NCI-H748 (cell line): ENCODE measurements at regions not wholly inside any gene's neighbourhood (a gene's known extent, or its start where the extent isn't known, plus 50 kb on each side); places are given as distances from the start of the nearest gene placed in this dataset.
"Not testable (repeated sequence)": the region's sequence is repeated elsewhere in the genome, so short reads cannot be mapped to it uniquely, and the experiment has no call there.

Experiments used
- DNase-seq: peaks from one replicate; lab custom pipeline; 2025; ENCODE audit not compliant: unreplicated experiment; lab: John Stamatoyannopoulos, UW

DNA sequence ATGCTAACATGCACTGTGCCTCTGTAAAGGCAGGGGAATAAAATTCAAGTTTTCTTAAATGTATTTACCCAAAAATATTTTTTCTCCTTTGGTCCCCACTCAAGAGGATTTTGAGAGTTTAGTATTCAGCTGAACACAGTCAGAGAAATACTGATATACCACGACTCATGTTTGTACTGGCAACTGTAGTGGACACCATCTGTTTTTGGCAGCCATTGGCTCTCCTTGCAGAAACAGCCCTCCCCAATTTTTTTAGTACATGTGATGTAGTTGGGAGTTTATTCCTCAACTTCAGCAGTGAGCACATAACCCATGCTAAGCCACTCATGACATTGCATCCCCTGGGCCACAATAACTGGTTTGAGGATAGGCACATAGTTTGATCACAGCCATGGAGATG lies 154.8 kb upstream of the POU3F1 start:
- DNase-seq, result no peak

DNA sequence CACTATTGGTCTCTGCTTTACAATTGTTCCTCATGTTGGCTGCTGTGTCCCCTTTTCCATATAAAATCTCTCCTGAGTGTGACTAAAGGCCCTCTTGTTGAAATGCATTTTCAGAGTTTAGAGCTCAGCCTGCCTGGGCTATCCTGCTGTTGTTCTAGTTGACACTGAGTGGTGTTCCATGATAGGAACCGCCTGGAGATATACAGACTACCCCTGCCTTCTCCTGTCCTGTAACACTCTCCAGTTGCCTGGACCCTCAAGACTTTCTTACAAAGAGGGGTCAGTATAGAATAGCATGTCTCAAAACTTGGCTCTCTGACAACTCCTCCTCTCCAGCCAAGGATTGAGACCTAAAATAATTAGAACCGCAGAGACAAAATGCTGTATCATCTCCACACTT lies 152.0 kb upstream of the POU3F1 start:
- no peak for DNase-seq

- no peak for DNase-seq
These were observed 151.5 kb upstream of the POU3F1 start for GRCh38 chr1:38198099-38198498.

GRCh38 chr1:38197312-38198061 lies 150.9 kb upstream of the POU3F1 start:
- DNase-seq, result no peak

- no peak for DNase-seq
These were observed 147.9 kb upstream of the POU3F1 start for GRCh38 chr1:38194472-38194871.

DNA sequence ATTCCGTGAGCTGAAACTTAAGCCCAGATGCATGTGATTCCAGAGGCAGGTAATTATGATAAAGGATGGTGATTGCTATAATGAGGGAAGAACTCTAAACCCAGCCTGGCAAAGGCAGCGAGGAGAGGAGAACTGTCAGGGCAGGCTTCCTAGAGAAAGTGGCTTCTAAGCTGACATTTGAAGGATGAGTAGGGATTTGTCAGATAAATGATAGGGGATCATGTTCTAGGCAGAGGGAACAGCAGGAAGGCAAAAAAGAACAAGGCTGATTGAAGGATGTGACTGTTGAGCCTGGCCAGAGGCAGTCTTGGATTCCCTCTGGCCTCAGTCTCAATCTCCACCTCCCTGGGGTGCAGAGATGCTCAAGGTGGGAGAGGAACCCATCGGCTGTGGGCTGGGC lies 146.4 kb upstream of the POU3F1 start:
- no peak for DNase-seq

DNA sequence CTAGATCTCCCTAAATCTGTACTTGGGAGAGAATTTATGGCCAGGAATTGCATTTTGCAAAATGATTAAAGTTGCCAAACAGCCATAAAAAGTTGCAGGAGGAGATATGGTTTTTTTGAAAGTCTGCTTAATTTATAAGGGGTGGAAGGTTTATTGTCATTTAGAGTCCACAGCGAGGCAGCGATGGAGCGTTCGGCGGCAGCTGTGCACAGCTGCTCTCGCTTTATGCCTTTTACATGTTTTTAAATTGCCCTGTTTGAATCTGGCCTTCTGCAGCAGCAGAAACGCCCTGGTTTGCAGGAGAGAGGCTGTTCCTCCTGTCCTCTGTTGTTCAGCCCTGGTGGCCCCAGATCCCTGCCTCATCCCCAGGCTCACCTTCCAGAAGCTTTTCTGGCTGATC lies 144.9 kb upstream of the POU3F1 start:
- no peak for DNase-seq

DNA sequence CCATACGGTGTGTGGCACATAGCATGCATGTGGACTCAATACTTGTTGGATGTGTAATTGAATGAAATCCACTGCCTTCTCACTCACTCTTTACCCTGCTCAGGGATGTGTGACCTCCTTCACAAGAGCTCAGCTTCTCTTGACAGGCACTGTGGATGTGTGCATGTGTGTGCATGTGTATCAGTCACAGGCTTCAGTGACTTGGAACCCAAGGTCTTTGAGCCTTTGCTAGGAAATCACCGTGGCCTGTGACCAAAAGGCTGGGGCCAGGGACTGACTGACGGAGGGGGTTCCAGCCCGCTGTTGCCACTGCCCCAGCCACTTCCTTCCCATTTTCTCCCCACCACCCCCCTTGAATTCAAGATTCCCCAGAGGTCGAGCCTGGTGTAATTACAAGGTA lies 144.4 kb upstream of the POU3F1 start:
- DNase-seq, result no peak

- DNase-seq, result no peak
These were observed 141.0 kb upstream of the POU3F1 start for GRCh38 chr1:38187552-38187951.

- no peak for DNase-seq
These were observed 140.0 kb upstream of the POU3F1 start for GRCh38 chr1:38186566-38186965.

DNA sequence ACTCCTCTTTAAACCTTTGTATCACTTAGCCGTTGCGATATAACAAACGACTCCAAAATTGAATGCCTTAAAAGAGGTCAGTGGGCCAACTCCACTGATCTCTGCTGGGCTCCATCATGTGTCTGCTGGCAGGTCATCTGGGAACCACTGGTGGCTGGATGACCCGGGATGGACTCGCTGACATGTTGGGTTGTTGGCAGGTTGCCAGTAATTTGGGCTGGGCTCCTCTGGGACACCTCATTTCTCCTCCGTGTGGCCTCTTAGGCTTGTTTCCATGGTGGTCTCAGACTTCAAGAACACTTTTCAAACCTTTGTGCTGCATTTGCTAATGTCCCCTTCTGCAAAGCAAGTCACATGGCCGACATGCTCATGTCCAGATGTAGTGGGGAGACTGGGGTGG lies 139.3 kb upstream of the POU3F1 start:
- DNase-seq, result no peak

DNA sequence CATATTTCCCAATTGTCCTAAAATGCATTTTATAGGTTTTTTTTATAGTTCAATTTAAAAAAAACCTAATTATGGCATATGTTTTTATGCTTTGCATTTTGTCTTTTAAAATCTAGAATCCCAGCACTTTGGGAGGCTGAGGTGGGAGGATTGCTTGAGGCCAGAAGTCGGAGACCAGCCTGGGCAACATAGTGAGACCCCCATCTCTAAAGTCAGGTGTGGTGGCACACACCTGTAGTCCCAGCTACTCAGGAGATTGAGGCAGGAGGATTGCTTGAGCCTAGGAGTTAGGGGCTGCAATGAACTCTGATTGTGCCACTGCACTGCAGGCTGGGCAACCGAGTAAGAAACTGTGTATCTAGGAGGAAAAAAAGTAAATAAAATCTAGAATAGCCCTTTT lies 137.2 kb upstream of the POU3F1 start:
- DNase-seq, result no peak

- no peak for DNase-seq
These were observed 136.5 kb upstream of the POU3F1 start for GRCh38 chr1:38183096-38183495.

DNA sequence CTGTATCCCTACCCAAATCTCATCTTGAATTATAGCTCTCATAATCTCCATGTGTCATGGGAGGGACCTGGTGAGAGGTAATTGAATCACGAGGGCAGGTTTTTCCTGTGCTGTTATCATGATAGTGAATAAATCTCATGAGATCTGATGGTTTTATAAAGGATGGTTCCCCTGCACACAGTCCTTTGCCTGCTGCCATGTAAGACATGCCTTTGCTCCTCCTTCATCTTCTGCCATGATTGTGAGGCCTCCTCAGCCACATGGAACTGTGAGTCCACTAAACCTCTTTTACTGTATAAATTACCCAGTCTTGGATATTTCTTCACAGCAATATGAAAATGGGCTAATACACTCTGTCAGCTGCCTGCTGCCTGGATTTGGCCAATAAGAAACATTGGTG lies 133.8 kb upstream of the POU3F1 start:
- DNase-seq, result not testable (repeated sequence)

- no peak for DNase-seq
These were observed 132.9 kb upstream of the POU3F1 start for GRCh38 chr1:38179483-38179882.

DNA sequence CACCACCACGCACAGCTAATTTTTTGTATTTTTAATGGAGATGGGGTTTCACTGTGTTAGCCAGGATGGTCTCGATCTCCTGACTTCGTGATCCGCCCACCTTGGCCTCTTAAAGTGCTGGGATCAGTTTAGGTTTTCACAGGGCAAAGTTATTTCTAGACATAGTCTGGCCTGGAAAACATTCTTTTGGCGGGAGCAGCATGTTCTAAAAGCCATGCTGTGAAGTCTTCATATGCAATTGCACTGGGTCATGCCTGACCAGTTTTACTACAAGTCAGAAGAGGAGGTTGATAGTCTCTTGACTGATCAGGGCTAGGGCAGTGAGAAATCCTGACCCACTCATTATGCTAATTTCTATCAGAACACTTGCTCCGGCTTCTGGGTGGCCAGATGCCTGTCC lies 131.6 kb upstream of the POU3F1 start:
- no peak for DNase-seq

- DNase-seq, result no peak
These were observed 128.5 kb upstream of the POU3F1 start for GRCh38 chr1:38175121-38175520.

DNA sequence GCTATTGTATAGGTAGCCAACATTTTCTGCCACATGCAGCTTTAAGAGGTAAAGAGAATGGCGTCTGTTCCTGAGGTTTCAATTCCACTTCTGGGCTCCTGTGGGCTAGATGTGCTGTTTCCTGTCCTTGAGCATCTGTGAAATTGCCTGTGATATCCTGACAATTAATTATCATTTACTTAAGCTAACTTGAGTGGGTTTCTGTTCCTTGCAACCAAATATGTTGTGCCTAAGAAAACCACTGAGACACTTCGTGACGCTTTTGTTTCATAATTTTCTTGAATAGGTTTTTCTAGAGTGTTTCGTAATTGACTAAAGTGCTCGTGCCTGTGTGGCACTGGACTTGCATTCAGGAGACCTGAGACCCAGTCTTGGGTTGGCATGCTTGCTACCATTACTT lies 127.3 kb upstream of the POU3F1 start:
- no peak for DNase-seq

GRCh38 chr1:38173157-38173831 lies 126.7 kb upstream of the POU3F1 start:
- DNase-seq, result no peak

GRCh38 chr1:38169121-38169520 lies 122.5 kb upstream of the POU3F1 start:
- no peak for DNase-seq

DNA sequence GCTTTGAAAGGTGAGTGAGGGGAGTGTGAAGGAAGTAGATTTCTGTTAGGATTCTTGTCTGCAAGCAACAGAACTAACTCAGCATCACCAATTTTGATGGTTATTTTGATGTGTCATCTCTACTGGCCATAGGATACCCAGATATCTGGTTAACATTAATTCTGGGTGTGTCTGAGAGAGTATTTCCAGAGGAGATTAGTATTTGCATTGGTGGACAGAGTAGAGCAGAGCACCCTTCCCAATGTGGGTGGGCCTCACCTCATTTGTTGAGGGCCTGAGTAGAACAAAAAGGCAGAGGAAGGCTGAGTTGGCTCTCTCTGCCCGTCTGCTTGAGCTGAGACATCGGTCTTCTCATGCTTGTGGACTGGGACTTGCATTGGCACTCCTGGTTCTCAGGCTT lies 121.8 kb upstream of the POU3F1 start:
- no peak for DNase-seq

GRCh38 chr1:38166461-38166860 lies 119.9 kb upstream of the POU3F1 start:
- DNase-seq, result no peak
